OCI-LY7 (cell line): ENCODE measurements at regions not wholly inside any gene's neighbourhood (a gene's known extent, or its start where the extent isn't known, plus 50 kb on each side); places are given as distances from the start of the nearest gene placed in this dataset.

Source experiments
- CTCF ChIP-seq: fragments of 200-600 bp; sonication (generic); conservative IDR thresholded peaks from 2 replicates; pipeline ENCODE4 v1.5.1; 2014; ENCODE audit warnings: mild to moderate bottlenecking, antibody characterized with exemption, low read length, moderate library complexity, mixed read lengths
- EZH2phosphoT487 ChIP-seq: fragments of 200-600 bp; sonication (generic); IDR thresholded peaks from 2 replicates; pipeline ENCODE4 v1.6.1; 2018; ENCODE audit warnings: low read depth, borderline replicate concordance, mild to moderate bottlenecking, mixed run types, antibody characterized with exemption, low read length, moderate library complexity, mixed read lengths

DNA sequence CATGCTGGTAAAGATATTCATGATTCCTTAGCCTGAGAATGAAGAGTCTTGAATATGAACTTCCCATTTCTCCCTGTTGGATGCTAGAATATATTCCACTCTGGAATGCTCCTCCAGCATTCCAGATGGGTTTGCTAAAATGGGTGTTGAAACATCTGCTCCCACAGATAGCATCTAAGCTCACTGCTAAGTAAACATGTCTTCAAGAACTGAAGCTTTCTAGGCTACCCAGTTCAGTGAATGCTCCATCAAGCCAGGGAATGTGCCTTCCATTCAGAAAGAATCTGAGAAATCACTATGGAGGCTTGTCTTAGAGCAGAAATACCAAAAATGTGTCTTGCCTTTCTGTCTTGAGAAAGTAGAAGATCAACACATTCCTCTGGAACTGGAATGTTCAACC, 81.1 kb downstream of the TNFSF18 start:
- TF ChIP-seq CTCF (no peak), EZH2phosphoT487 (no peak)
